HG03045 (cell line): ENCODE measurements at regions not wholly inside any gene's neighbourhood (a gene's known extent, or its start where the extent isn't known, plus 50 kb on each side); places are given as distances from the start of the nearest gene placed in this dataset.
"Not testable (repeated sequence)": the region's sequence is repeated elsewhere in the genome, so short reads cannot be mapped to it uniquely, and the experiment has no call there.

Experiments used
- ATAC-seq: cut with Tn5 transposase; IDR thresholded peaks from one replicate; pipeline ENCODE4 v1.9.1; 2021; ENCODE audit warnings: mild to moderate bottlenecking, moderate library complexity; ENCODE audit not compliant: unreplicated experiment

DNA sequence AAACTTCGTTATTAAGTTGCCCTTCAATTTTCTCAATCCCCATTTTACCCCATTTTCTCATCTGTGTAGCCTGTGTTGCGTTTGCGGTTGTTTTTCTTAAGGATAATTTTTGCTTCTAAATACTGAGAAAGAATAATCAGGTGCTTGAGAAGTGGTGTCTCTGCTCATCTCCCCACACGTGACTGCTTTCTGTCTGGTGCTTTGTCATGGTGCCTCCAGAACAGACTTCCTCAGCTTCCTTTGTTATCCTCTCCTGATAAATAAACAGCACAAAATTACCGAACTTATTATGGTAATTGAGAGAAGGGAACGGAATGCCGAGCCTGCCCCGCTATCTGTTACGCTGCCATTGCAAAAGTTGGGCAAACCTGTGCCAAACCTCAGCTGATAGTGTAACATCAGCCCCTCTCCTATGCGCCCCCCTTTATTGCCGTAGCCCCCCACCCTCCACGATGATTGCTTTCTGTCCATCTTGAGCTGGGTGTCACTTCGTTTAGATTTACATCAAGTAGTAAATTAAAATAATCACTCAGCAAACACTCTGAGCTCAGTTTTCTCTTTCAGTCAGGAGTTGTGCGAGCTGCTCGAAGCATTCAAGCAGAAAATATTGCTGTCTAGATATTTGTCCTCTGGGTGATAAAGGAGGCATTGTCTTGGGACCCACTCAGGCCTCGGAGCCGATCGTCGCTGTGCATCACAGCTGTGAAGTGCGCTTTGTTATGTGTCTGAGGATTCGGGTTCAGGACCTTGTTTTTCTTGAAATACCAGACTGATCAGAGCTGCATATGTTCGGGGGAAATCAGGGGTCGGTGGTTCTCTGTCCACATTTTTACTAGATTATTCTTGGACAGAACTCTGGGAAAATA is 1008.5 kb upstream of the FANCL start:
- no peak for ATAC-seq

DNA sequence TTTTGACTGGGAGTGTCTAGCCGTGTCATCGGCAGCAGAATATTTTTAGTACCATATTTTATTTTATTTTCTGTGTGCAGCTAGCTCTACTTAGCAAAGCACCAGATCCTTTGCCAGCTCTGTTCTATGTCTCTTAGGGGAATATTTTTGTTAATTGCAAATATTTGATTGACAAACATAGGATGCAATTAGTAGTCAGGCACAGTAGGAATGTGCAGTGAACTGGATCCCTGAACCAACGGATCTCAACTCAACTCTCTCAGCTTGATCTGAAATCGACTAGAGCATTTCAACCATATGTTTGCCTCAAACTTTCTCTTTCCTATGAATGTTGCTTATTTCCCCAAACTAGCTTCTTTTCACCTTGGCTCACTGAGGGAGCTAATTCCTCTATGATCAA is 998.0 kb upstream of the FANCL start:
- ATAC-seq: no peak

DNA sequence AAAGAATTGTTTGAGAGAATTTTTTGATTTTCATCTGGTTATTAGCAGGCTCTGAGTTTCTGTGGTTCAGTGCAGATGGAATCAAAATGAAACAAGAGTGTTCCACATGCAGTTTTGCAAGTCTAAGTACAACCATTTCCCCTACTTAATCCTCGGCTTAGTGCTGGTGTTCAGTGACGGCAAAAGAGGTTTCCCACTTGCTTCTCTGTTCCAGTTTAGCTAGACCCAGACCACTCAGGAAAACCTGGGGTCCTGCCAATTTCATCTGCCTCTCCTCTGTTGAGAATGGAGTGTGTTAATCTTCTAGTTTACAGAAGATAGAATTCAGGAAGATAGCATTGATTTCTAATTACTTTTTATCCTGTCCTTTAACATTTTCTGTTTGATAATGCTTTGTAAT is 996.2 kb upstream of the FANCL start:
- ATAC-seq: no peak

DNA sequence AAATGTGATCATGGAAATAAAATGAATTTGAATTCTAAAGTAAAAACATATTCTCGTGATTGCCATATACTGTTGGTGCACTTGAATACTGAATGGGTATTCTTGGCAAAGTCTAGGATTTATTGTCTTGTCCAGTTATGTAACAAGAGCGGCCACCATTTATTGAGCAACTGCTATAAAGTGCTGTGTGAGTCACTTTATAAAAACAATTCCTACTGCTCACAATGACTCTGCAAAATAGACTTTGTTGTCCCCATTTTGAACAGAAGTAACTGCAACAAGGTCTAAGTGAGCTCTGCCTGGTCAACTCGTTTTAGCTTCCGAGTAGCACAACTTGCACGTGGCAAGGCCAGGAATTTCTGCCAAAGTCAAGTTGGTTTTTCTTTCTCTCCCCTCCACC is 995.6 kb upstream of the FANCL start:
- no peak for ATAC-seq

DNA sequence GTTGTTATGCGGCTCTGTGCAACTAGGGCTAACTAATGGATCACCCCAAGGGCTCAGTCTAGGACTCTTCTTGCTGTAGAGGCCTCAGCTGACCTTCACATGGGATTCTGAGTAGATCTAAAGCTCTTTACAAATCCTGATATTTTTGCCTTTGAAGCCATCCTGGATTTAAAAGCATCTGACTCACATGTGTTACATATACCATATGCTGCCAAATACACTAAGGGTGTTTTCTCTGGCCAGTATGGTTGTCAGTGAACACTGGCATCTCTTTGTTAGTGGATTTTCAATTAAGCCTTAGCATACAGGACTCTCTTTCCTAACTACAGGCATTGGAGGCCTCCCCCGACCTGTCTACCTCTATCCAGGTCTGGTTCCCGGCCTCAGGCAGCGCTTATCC is 992.8 kb upstream of the FANCL start:
- no peak for ATAC-seq

DNA sequence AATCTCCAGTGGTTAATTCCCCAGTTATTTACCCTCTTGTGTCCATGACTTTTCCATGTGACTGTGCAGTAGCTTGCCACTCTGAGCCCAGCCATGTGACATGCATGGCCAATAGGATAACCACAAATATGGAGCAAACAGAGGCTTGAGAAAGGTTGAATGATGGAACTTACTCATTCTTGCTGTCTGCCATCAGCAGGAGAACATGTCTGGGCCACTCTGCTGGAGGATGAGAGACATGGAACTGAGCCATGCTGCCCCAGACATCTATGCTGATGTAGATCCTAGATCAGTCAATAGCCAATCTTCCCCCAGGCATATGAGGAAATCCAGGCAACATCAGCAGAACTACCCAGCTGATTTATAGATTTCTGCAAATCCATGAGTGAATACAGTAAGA is 992.3 kb upstream of the FANCL start:
- no peak for ATAC-seq

DNA sequence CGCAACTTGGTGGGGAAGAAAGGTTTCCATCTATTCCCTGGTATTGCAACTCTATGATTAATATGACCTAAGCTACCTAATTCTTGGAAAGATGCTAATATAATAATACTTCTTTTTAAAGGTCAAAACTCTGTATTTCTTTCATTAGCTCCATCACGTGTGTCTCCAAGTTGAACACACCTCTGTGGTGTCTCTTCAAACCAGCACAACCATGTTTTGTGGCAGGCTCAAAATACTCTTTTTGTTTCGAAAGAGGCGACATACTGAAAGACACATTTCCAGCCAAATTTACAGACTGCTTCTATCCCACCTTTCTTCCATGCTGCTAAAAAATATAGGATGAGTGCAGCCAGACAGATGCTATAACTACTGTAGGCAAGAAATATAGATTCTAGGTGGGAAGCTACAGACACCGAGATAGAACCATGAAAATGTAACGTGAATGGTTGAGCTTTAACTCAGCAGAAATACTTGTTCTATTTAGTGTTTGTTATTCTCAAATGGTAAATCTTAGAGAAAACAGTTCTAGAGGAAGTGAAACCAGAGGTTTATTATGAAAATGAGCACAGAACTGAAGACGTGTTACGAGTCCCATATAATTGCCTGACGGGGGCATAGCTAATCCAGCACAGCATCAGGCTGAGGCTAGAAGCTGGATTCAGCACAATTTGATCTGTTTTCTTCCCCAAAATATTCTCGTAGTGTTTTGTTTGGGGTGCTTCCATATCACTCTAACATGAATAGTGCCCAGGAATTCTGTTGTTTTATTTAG is 991.5 kb upstream of the FANCL start:
- ATAC-seq: peak; percentile 72

DNA sequence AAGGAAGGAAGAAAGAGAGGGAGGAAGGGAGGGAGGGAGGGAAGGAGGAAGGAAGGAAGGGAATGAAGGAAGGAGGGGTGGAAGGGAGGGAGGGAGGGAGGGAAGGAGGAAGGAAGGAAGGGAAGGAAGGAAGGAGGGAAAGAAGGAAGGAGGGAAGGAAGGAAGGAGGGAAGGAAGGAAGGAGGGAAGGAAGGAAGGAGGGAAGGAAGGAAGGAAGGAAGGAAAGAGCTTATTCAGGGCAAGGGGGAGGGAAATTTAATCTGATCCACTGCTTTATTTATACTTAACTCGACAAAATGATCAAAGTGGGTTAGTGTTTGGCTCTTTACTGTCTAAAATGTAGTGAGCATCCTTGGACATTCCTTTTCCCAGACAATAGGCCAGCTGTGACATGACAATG is 985.2 kb upstream of the FANCL start:
- not testable (repeated sequence) for ATAC-seq

DNA sequence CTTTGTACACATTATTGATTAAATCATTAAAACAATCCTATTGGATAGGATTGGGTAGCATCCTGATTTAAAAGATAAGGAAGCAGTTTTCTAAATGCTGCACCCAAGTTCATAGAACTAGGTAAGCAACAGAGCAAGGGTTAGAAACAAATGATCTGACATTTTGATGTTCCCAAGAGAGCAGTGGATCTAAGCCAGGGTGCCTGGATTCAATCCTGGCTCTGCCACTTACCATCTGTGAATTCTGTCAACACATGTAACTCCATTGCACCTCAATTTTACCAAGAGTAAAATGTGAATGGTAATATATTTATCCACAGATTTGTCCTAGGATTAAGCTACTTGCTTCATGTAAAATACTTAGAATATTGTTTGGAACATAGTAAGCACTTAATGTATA is 982.6 kb upstream of the FANCL start:
- ATAC-seq: no peak

DNA sequence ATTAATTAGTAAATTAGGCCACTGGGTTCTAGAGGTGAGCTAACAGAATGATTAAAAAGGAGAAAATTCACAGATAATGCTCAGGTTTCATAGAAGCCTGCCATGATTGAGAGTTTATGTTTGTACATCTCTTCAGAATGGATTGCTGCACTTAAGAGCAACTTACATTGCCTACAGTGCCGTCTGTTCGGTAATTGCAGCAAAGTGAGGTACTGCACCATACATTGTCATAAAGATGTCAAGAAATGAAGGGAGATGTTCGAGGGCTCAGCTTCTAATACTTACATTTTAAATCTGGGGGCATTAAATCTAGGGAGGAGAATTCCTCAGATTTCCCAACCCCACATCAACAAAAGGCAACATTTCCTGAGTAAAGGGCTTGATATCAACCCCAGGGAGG is 976.2 kb upstream of the FANCL start:
- no peak for ATAC-seq

DNA sequence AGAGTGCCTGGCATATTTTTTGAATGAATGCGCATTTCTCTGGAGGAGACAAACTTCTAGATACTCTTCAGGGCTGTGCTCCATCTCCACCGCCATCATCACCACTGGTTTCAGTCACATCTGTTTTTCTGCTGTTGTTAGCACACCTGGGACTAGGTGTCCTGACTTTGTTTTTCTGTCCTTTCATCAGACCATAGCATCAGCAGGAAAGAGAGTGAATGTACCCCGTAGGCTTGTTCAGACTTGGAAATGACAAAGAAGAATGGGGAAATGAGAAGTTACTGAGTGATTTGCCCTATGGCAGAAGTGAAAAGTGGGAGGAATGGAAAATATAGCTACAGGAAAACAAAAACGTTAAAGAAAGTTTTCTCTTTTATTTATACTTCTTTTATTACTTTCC is 965.2 kb upstream of the FANCL start:
- ATAC-seq: no peak

DNA sequence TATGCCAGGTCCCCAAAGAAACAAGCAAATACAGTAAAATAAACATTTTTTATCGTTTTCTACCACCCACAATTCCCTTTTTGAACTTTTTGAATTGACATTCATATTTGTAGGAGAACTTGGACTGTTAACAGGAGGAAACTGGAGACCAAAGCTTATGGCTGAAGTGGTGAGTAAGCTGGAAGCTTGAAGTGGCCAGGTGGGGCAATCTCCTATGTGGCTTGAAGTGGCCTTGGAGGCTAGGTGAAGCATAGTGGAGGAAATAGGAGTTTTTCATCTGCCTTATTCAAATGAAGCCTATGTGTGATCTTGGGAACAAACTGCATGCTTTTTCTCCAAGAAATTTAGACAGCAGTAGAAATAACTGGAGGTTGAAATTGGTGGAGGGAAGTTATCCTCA is 962.9 kb upstream of the FANCL start:
- no peak for ATAC-seq

DNA sequence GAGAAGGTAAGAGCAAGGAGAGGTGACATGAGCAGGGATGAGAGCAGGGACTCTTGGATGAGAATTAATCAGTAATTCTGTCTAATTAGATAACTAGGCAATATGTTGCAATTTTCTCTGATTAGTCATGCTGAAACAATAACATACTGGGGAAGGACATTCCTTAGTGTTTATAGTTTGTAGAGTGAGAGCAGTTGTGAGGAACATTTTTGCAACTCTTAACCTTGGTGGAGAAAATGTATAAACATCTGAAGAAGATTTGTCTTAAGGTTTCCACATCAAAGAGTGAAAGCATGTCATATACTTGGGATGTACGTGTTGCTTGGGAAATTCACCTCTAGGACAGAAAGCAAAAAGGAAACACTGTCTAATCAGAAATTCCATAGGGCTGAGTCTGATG is 955.4 kb upstream of the FANCL start:
- ATAC-seq: no peak

DNA sequence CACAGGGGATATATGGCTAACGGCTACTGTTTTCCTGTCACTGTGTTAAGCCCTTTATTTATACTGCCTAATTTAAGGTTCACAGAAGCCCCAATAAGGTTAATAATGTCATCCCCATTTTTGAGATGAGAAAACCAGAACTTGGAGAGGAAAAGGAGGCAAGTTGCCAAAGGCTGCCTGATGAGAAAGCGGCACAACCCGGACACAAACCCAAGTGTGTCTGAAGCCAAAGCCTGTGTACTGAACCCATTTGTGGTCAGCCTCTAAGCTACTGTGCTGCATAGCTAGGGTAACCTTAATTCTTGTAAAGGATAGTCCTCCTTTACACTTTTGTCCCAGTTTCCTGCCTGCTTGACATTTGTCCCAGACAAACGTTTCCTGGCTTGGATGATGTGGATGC is 954.7 kb upstream of the FANCL start:
- ATAC-seq: no peak

DNA sequence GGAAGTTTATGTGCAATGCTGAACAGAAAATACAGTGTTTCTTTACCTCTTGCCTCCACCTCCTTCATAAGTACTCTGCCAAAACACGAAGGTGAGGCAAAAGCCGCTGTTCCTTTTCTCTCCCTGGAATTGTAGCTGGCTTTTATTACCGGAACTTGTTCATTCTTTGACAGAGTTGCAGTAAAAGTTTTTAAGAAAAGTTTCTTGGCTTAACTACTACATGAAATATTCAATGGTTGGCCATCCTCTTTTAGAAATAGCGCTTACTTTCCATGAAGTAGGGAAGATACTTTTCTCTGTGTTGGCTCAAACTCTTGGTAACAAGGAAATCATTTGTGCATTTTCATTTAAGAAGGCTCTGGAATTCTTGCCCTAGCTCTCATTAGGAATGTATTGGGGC is 950.7 kb upstream of the FANCL start:
- ATAC-seq: no peak

DNA sequence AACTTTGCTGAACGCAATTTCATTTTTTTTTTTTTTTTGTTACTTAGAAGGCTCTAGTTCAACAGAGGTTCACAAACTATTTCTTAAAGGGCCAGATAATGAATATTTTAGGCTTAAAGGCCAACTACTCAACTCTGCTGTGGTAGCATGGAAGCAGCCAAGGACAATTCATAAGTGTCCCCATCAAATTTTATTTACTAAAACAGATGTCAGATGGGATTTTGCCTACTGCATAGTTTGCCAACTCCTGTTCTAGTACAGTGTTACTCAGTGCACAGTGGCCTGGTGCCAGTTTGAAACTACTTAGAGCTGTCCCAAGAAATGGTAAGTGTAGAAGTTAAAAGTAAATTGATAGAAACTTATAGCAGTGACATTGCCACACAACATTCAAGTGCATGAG is 949.4 kb upstream of the FANCL start:
- ATAC-seq: no peak

DNA sequence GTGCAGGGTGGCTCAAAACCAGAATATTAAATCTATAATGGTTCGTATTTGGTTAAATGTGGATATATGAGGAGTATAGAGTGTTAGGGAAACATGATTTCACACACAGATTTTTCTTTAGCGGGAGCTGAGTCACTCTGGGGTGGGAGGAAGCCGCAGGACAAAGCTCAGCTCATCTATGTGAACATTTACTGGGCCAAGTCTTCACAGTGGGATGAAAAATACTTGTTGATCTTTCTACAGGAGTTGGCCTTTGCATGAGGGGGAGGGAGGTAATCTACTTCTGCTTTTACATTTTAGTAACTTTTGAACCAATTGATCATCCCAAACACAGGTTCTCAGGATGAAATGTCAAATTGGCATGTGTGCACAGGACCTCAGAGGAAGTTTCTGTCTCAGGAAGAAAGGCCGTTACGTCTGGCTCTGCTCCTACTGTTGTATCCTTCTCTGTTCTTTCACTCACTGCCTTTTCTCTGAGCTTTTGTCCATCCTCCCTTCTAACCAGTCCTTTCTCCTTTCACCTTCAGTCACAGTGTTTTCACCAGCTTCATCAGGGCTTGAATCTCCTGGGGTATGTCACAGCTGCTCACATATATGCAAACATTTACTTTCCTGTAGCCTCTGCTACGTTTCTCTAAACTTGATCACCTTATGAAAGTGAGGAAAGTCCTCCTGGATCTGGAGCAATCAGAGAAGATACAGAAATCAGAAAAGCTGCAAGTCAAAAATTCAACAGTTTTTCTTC is 943.3 kb upstream of the FANCL start:
- no peak for ATAC-seq

DNA sequence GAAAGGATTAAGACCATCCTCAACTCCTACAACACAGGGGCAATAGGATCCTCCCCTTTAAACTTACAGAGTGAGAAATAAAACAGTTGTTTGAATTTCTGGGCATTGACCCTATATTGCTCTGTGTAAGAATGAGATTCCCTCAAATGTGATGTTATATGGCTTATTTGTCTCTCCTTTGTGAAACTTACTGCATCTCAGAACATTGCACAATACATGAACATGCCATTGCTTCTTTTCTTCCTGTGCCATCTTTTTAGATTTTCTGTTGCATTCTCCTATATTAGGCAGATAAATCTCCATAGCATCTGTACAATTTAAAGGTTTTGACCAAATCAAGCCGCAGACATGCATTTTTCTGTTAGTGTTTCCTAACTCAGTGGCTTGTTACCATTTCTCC is 941.9 kb upstream of the FANCL start:
- ATAC-seq: no peak

DNA sequence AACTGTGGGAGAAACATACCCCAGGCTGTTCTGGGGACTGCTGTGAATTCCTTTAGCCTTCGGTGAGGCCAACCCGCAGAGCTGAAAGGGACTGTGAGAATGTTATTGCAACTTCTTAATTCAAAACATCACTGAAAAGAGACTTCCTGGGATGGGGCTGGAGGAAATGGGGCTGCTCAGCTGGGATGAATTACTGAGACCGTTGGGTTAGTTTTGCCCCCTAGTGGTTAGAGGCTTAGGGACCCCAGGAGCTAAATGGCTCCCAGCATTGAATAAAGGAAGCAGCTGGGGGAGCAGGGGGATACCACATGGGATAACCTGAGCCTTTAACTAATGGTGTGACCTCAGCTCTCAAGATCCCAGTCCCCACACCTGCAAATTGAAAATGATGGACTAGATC is 941.1 kb upstream of the FANCL start:
- no peak for ATAC-seq

DNA sequence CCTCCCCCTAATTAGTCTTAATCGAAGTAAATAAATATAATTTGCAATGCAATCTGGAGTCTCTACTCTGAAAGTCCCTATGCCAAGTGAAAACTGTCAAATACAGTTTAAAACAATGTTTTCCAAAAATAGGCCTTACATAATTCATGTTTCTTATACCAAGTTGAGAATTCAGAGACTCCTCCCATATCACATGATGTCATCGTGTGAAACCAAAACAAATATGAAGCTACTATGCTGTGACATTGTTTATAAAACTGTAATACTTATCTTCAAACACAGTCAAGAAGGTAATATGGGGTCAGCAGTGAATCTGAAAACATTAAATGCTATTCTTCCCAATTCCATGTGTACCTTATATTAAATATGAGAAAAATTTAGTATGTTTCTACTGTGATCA is 940.2 kb upstream of the FANCL start:
- ATAC-seq: no peak

DNA sequence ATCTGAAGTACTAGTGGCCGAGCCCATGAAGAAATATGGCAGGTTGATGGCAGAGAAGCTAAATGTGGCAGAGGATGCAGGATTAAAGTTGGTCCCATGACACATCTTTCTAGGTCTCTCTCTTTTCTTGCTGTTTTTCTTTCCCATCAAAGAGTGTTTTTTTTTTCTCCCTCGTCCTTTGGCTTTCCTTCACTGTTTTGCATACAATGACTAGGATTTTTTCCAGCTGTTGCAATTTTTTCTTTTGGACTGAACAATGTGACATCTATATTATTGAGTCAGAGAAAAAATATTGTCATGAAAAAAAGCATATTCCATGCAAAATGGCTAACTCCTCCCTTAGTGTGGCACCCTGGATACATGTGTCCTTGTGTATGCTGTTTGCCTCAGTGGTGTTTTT is 939.5 kb upstream of the FANCL start:
- ATAC-seq: no peak

DNA sequence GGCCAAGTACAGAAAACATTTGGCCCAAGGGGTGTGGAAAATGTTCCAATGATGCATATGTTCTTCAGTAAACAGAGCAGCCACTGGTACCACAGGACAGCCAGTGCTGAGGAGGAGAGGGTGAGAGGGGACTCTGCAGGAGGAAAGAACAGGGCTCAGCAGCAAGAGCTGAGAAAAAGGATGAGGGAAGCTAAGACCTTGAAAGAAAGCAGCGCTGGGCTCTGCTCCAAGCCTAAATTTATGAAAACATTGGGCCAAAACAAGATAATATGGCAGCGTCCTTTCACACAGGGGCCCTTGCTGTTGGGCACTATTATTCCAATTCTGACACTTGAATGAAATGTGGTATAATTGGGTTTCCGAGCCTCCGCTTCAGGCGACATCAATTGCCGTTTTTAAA is 939.0 kb upstream of the FANCL start:
- no peak for ATAC-seq
